ENCODE measurements at regions not wholly inside any gene's neighbourhood (a gene's known extent, or its start where the extent isn't known, plus 50 kb on each side); places are given as distances from the start of the nearest gene placed in this dataset.

GRCh38 chr4:14908635-14909034, 93.6 kb upstream of the CPEB2 start:
- TF ChIP-seq GATA2 (IDR thresholded peaks at IDR 0.05; ENCODE audit: low read depth, low read length) (no peak), GATA3 (IDR thresholded peaks at IDR 0.05; ENCODE audit: low read depth, low read length) (no peak)

Measured in SH-SY5Y (cell line).